Chondrocyte (in vitro differentiated cells): ENCODE measurements at regions not wholly inside any gene's neighbourhood (a gene's known extent, or its start where the extent isn't known, plus 50 kb on each side); places are given as distances from the start of the nearest gene placed in this dataset.

ENCODE experiments used
- DNase-seq: peaks from one replicate; pipeline ENCODE4 v3.0.0; 2021; ENCODE audit warnings: mixed read lengths, low spot score
- H3K27ac Mint-ChIP-seq: one replicate; pipeline ENCODE4 v1.8.0; 2021; ENCODE audit warnings: mild to moderate bottlenecking, moderate library complexity, mixed read lengths; ENCODE audit not compliant: unreplicated experiment
- H3K27me3 Mint-ChIP-seq: 2 replicates; pipeline ENCODE4 v1.8.0; 2021; ENCODE audit warnings: low read depth, mixed read lengths
- H3K36me3 Mint-ChIP-seq: 2 replicates; pipeline ENCODE4 v1.8.0; 2021; ENCODE audit warnings: low read depth, mixed read lengths
- H3K4me1 Mint-ChIP-seq: 2 replicates; pipeline ENCODE4 v1.8.0; 2021; ENCODE audit warnings: low read depth, mild to moderate bottlenecking, mixed read lengths
- H3K4me3 Mint-ChIP-seq: one replicate; pipeline ENCODE4 v1.8.0; 2021; ENCODE audit warnings: mild to moderate bottlenecking, moderate library complexity, mixed read lengths; ENCODE audit not compliant: unreplicated experiment
- H3K9me3 Mint-ChIP-seq: 2 replicates; pipeline ENCODE4 v1.8.0; 2021; ENCODE audit warnings: low read depth, mixed read lengths
- TF ChIP-seq, protein P1 (sequence below): fragments of 200-600 bp; sonication (generic); IDR thresholded peaks from 2 replicates; pipeline ENCODE4 v1.5.0; 2021; ENCODE audit warnings: antibody characterized with exemption, mild to moderate bottlenecking, moderate library complexity

- Mint-ChIP-seq H3K4me1 (no peaks in the 10 kb centered on the region), H3K9me3 (peaks cover 21% of the 10 kb centered on the region), H3K4me3 (no peak overlapping the region), H3K36me3 (no peaks in the 10 kb centered on the region), H3K27ac (no peak overlapping the region), H3K27me3 (no peaks in the 10 kb centered on the region)
- DNase-seq, result no peak
- TF ChIP-seq, protein P1, sequence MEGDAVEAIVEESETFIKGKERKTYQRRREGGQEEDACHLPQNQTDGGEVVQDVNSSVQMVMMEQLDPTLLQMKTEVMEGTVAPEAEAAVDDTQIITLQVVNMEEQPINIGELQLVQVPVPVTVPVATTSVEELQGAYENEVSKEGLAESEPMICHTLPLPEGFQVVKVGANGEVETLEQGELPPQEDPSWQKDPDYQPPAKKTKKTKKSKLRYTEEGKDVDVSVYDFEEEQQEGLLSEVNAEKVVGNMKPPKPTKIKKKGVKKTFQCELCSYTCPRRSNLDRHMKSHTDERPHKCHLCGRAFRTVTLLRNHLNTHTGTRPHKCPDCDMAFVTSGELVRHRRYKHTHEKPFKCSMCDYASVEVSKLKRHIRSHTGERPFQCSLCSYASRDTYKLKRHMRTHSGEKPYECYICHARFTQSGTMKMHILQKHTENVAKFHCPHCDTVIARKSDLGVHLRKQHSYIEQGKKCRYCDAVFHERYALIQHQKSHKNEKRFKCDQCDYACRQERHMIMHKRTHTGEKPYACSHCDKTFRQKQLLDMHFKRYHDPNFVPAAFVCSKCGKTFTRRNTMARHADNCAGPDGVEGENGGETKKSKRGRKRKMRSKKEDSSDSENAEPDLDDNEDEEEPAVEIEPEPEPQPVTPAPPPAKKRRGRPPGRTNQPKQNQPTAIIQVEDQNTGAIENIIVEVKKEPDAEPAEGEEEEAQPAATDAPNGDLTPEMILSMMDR, result no peak
Observed at GRCh38 chr7:23970193-23970592, 260.2 kb downstream of the STK31 start.

GRCh38 chr7:23971031-23971430, 261.0 kb downstream of the STK31 start:
- Mint-ChIP-seq H3K36me3 (no peaks in the 10 kb centered on the region), H3K27ac (no peak overlapping the region), H3K4me3 (no peak overlapping the region), H3K4me1 (no peaks in the 10 kb centered on the region), H3K27me3 (no peaks in the 10 kb centered on the region), H3K9me3 (peaks cover 21% of the 10 kb centered on the region)
- no peak for DNase-seq
- TF ChIP-seq, protein P1, result no peak

GRCh38 chr7:23972057-23972456, 262.0 kb downstream of the STK31 start:
- no peak overlapping the region for H3K4me3 Mint-ChIP-seq
- TF ChIP-seq, protein P1, result no peak
- no peaks in the 10 kb centered on the region for H3K4me1 Mint-ChIP-seq
- peaks cover 2% of the 10 kb centered on the region for H3K36me3 Mint-ChIP-seq
- H3K27me3 Mint-ChIP-seq, result no peaks in the 10 kb centered on the region
- H3K27ac Mint-ChIP-seq, result no peak overlapping the region
- H3K9me3 Mint-ChIP-seq, result peaks cover 30% of the 10 kb centered on the region
- no peak for DNase-seq

GRCh38 chr7:23973264-23973663, 263.2 kb downstream of the STK31 start:
- H3K27ac Mint-ChIP-seq, result no peak overlapping the region
- no peaks in the 10 kb centered on the region for H3K27me3 Mint-ChIP-seq

DNA sequence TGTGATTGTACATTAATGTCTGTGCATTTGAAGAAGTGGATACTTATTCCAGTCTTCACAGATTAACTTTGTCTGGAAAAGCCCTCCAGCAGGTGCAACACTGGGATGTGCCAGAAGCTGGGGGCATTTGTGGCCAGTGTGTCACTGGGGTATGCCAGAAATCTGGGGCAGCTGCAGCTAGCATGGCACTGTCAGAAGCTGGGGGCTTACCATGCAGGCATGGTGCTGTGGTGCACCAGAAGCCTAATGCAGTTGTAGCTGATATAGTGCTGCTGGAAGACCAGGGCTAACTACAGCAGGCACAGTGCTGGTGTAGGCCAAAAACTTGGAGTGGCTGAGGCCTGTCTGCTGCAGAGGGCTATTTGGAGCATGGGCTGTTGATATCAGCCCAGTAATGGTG, 270.1 kb downstream of the STK31 start:
- Mint-ChIP-seq H3K9me3 (peaks cover 24% of the 10 kb centered on the region), H3K36me3 (peaks cover 2% of the 10 kb centered on the region), H3K27me3 (no peaks in the 10 kb centered on the region), H3K4me1 (peaks cover 9% of the 10 kb centered on the region), H3K27ac (no peak overlapping the region), H3K4me3 (no peak overlapping the region)
- TF ChIP-seq, protein P1, result no peak
- no peak for DNase-seq

More at GRCh38 chr7:23973264-23973663, 263.2 kb downstream of the STK31 start:
- no peak for DNase-seq
- H3K4me1 Mint-ChIP-seq, result no peaks in the 10 kb centered on the region
- H3K4me3 Mint-ChIP-seq, result no peak overlapping the region
- H3K36me3 Mint-ChIP-seq, result peaks cover 2% of the 10 kb centered on the region
- peaks cover 32% of the 10 kb centered on the region for H3K9me3 Mint-ChIP-seq
- TF ChIP-seq, protein P1, result no peak
